Progenitor cell of endocrine pancreas (in vitro differentiated cells): ENCODE measurements at regions not wholly inside any gene's neighbourhood (a gene's known extent, or its start where the extent isn't known, plus 50 kb on each side); places are given as distances from the start of the nearest gene placed in this dataset.
"Not testable (repeated sequence)": the region's sequence is repeated elsewhere in the genome, so short reads cannot be mapped to it uniquely, and the experiment has no call there.

Experiments used
- DNase-seq: peaks from one replicate; pipeline ENCODE4 v3.0.0; 2021; ENCODE audit warnings: low spot score; ENCODE audit not compliant: unreplicated experiment
- H3K27ac Mint-ChIP-seq: 2 replicates; pipeline ENCODE4 v1.8.0; 2021; ENCODE audit warnings: mild to moderate bottlenecking, moderate library complexity, mixed read lengths
- H3K27me3 Mint-ChIP-seq: 2 replicates; pipeline ENCODE4 v1.8.0; 2021; ENCODE audit warnings: mixed read lengths
- H3K36me3 Mint-ChIP-seq: 2 replicates; pipeline ENCODE4 v1.8.0; 2022; ENCODE audit warnings: mixed read lengths; ENCODE audit not compliant: insufficient read depth
- H3K4me1 Mint-ChIP-seq: 2 replicates; pipeline ENCODE4 v1.8.0; 2021; ENCODE audit warnings: low read depth, mixed read lengths
- H3K4me3 Mint-ChIP-seq: 2 replicates; pipeline ENCODE4 v1.8.0; 2021; ENCODE audit warnings: low read depth, mild to moderate bottlenecking, moderate library complexity, mixed read lengths
- H3K9me3 Mint-ChIP-seq: 2 replicates; pipeline ENCODE4 v1.8.0; 2021; ENCODE audit warnings: low read depth, mixed read lengths
- TF ChIP-seq, protein P1 (sequence below): fragments of 200-600 bp; sonication (generic); IDR thresholded peaks from one replicate; pipeline ENCODE4 v1.5.0; 2021; ENCODE audit warnings: antibody characterized with exemption, mild to moderate bottlenecking; ENCODE audit not compliant: unreplicated experiment

- Mint-ChIP-seq H3K36me3 (no peaks in the 10 kb centered on the region), H3K4me1 (no peaks in the 10 kb centered on the region)
- no peak for DNase-seq
Measured at GRCh38 chr1:10920063-10920626, 92.3 kb upstream of the TARDBP start.

DNA sequence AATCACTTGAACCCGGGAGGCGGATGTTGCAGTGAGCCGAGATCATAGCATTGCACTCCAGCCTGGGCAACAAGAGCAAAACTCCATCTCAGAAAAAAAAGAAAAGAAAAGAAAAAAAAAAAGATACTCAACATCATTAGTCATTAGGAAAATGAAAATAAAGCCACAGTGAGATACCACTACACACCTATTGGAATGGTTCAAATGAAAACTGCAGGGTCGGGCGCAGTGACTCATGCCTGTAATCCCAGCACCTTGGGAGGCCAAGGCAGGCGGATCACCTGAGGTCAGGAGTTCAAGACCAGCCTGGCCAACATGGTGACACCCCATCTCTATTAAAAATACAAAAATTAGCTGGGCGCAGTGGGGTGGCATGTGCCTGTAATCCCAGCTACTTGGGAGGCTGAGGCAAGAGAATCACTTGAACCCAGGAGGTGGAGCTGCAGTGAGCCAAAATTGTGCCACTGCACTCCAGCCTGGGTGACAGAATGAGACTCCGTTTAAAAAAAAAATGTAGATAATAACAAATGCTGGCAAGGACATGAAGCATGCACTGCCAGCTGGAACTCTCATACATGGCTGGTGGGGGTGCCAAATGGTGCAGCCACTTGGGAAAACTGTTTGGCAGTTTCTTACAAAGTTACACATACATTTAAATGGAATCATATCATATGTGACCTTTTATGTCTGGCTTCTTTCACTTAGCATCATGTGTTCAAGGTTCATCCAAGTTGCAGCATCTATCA, 90.0 kb upstream of the TARDBP start:
- DNase-seq, H3K36me3 Mint-ChIP-seq, H3K4me3 Mint-ChIP-seq, H3K4me1 Mint-ChIP-seq, H3K27ac Mint-ChIP-seq, H3K9me3 Mint-ChIP-seq: not testable (repeated sequence)
- H3K27me3 Mint-ChIP-seq: peaks cover 13% of the 10 kb centered on the region

More at GRCh38 chr1:10920063-10920626, 92.3 kb upstream of the TARDBP start:
- Mint-ChIP-seq H3K4me3 (no peak overlapping the region), H3K27ac (no peak overlapping the region), H3K9me3 (no peaks in the 10 kb centered on the region), H3K27me3 (peaks cover 18% of the 10 kb centered on the region)
- TF ChIP-seq, protein P1, sequence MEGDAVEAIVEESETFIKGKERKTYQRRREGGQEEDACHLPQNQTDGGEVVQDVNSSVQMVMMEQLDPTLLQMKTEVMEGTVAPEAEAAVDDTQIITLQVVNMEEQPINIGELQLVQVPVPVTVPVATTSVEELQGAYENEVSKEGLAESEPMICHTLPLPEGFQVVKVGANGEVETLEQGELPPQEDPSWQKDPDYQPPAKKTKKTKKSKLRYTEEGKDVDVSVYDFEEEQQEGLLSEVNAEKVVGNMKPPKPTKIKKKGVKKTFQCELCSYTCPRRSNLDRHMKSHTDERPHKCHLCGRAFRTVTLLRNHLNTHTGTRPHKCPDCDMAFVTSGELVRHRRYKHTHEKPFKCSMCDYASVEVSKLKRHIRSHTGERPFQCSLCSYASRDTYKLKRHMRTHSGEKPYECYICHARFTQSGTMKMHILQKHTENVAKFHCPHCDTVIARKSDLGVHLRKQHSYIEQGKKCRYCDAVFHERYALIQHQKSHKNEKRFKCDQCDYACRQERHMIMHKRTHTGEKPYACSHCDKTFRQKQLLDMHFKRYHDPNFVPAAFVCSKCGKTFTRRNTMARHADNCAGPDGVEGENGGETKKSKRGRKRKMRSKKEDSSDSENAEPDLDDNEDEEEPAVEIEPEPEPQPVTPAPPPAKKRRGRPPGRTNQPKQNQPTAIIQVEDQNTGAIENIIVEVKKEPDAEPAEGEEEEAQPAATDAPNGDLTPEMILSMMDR: no peak

DNA sequence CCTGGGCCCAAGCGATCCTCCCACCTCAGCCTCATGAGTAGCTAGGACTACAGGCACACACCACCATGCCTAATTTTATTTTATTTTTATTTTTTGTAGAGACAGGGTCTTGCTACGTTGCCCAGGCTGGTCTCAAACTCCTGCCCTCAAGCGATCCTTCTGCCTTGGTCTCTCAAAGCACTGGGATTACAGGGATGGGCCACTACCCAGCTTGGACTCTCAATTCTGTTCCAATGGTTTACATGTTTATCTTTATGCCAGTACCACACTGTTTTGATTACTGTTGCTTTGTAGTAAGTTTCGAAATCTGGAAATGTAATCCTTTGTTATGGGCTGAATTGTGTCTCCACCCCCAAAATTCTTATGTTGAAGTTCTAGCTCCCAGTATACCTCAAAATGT, 88.4 kb upstream of the TARDBP start:
- H3K36me3 Mint-ChIP-seq: no peaks in the 10 kb centered on the region
- H3K4me3 Mint-ChIP-seq: no peak overlapping the region
- no peaks in the 10 kb centered on the region for H3K4me1 Mint-ChIP-seq
- H3K27me3 Mint-ChIP-seq: peaks cover 3% of the 10 kb centered on the region
- DNase-seq: no peak
- no peak overlapping the region for H3K27ac Mint-ChIP-seq
- TF ChIP-seq, protein P1: no peak
- H3K9me3 Mint-ChIP-seq: peaks cover 2% of the 10 kb centered on the region

- DNase-seq: no peak
- no peaks in the 10 kb centered on the region for H3K4me1 Mint-ChIP-seq
- no peak overlapping the region for H3K27ac Mint-ChIP-seq
- TF ChIP-seq, protein P1: no peak
- H3K27me3 Mint-ChIP-seq: peaks cover under 1% of the 10 kb centered on the region
- no peak overlapping the region for H3K4me3 Mint-ChIP-seq
- H3K9me3 Mint-ChIP-seq: peaks cover 3% of the 10 kb centered on the region
- H3K36me3 Mint-ChIP-seq: no peaks in the 10 kb centered on the region
Measured at GRCh38 chr1:10928654-10929053, 83.8 kb upstream of the TARDBP start.

DNA sequence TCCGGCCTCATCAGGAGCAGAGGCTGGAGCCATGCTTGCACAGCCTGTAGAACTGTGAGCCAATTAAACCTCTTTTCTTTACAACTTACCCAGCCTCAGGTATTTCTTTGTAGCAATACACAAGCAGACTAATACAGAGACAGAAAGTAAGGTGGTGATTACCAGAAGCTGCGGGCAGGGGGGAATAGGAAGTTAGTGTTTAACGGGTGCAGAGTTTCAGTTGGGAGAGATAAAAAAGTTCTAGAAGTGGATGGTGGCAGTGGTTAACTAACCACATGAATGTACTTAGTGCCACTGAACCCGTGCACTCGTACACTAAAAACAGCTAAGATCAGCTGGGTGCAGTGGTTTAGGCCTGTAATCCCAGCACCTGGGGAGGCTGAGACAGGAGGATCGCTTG, 80.4 kb upstream of the TARDBP start:
- H3K36me3 Mint-ChIP-seq: no peaks in the 10 kb centered on the region
- H3K27me3 Mint-ChIP-seq: peaks cover 5% of the 10 kb centered on the region
- no peak for DNase-seq
- no peak overlapping the region for H3K27ac Mint-ChIP-seq
- TF ChIP-seq, protein P1: no peak
- peaks cover 3% of the 10 kb centered on the region for H3K9me3 Mint-ChIP-seq
- no peak overlapping the region for H3K4me3 Mint-ChIP-seq
- H3K4me1 Mint-ChIP-seq: peaks cover under 1% of the 10 kb centered on the region
